ENCODE measurements at regions not wholly inside any gene's neighbourhood (a gene's known extent, or its start where the extent isn't known, plus 50 kb on each side); places are given as distances from the start of the nearest gene placed in this dataset.

GRCh38 chr17:70929226-70929625, 759.9 kb downstream of the KCNJ2 start:
- no peaks in the 10 kb centered on the region for H3K4me1 ChIP-seq (ENCODE audit: control insufficient read depth, extremely low read depth, insufficient read depth, low read length)
- intact Hi-C loops (cut with micrococcal nuclease): no loop called here
- H3K4me2 ChIP-seq (ENCODE audit: insufficient read depth, low read length): no peak overlapping the region
- no peaks in the 10 kb centered on the region for H3K9me1 ChIP-seq (replicated peaks; ENCODE audit: control insufficient read depth, extremely low read depth, insufficient read depth, low read length)
- no peaks in the 10 kb centered on the region for H3K36me3 ChIP-seq (ENCODE audit: control insufficient read depth in 2 of 2, extremely low read depth in 1 of 2, insufficient read depth in 2 of 2, low read length in 2 of 2)
- CTCF ChIA-PET: no interaction called here
- H3K79me2 ChIP-seq (ENCODE audit: control insufficient read depth, insufficient read depth, low read length): no peaks in the 10 kb centered on the region
- FAIRE-seq (no peak), DNase-seq (ENCODE audit: low read depth, low spot score) (no peak)
- H3K27ac ChIP-seq (ENCODE audit: insufficient read depth, low read depth, low read length): no peak overlapping the region
- H3K9me3 ChIP-seq (replicated peaks; ENCODE audit: control insufficient read depth, insufficient read depth, low read length): peaks cover 5% of the 10 kb centered on the region
- POLR2A ChIA-PET: no interaction called here
- TF ChIP-seq JUN (IDR thresholded peaks at IDR 0.05; ENCODE audit: borderline replicate concordance, insufficient read depth, insufficient read length, low read depth) (no peak), POLR2A (IDR thresholded peaks at IDR 0.05; ENCODE audit: low read depth, low read length) (no peak), MAX (IDR thresholded peaks at IDR 0.05; ENCODE audit: insufficient read depth, insufficient read length) (no peak), CTCF (IDR thresholded peaks at IDR 0.05; ENCODE audit: extremely low read depth in 1 of 2, insufficient read depth in 1 of 2, low read depth in 1 of 2, low read length in 2 of 2) (no peak), EZH2 (IDR thresholded peaks at IDR 0.05; ENCODE audit: borderline replicate concordance, low read depth, low read length, severe bottlenecking) (no peak)
- no peaks in the 10 kb centered on the region for H4K20me1 ChIP-seq (replicated peaks; ENCODE audit: control insufficient read depth, extremely low read depth, insufficient read depth, low read length)
- no peak overlapping the region for H2AFZ ChIP-seq (ENCODE audit: low read depth, low read length)
- H3K27me3 ChIP-seq (ENCODE audit: control insufficient read depth in 2 of 2, insufficient read depth in 2 of 2, low read length in 2 of 2): no peaks in the 10 kb centered on the region
- no peak overlapping the region for H3K4me3 ChIP-seq (replicated peaks in 1 of 3; ENCODE audit: insufficient read depth in 1 of 3, low read depth in 1 of 3, low read length in 3 of 3)
- dilution Hi-C loops (cut with MboI; ENCODE audit: extremely low pct_ligation_motif_present, low sequenced_read_pairs): no loop called here
- no peak overlapping the region for H3K9ac ChIP-seq (replicated peaks; ENCODE audit: extremely low read depth, insufficient read depth, low read length)
- no TSS peak for BruUV-seq (replicated peaks)

- intact Hi-C loops (cut with micrococcal nuclease) (no loop called here), dilution Hi-C loops (cut with MboI; ENCODE audit: extremely low pct_ligation_motif_present, low sequenced_read_pairs) (no loop called here)
- no peaks in the 10 kb centered on the region for H3K4me1 ChIP-seq (ENCODE audit: control insufficient read depth, extremely low read depth, insufficient read depth, low read length)
- ChIA-PET CTCF (no interaction called here), POLR2A (no interaction called here)
- H3K4me3 ChIP-seq (replicated peaks in 1 of 3; ENCODE audit: insufficient read depth in 1 of 3, low read depth in 1 of 3, low read length in 3 of 3): no peak overlapping the region
- no peak for TF ChIP-seq EZH2 (IDR thresholded peaks at IDR 0.05; ENCODE audit: borderline replicate concordance, low read depth, low read length, severe bottlenecking)
- TF ChIP-seq MAX (IDR thresholded peaks at IDR 0.05; ENCODE audit: insufficient read depth, insufficient read length): no peak
- no peak for TF ChIP-seq POLR2AphosphoS5 (IDR thresholded peaks at IDR 0.05; ENCODE audit: insufficient read depth, low read depth, low read length)
- TF ChIP-seq FOS (IDR thresholded peaks at IDR 0.05; ENCODE audit: borderline replicate concordance, insufficient read depth, low read length): no peak
- TF ChIP-seq MYC (IDR thresholded peaks at IDR 0.05; ENCODE audit: low read depth, low read length): no peak
- no peak for TF ChIP-seq JUN (IDR thresholded peaks at IDR 0.05; ENCODE audit: borderline replicate concordance, insufficient read depth, insufficient read length, low read depth)
- no peak for TF ChIP-seq POLR2A (IDR thresholded peaks at IDR 0.05; ENCODE audit: low read depth, low read length)
- TF ChIP-seq GATA2 (IDR thresholded peaks at IDR 0.05; ENCODE audit: insufficient read depth, insufficient read length, low read depth, low read length): no peak
- TF ChIP-seq CTCF (IDR thresholded peaks at IDR 0.05; ENCODE audit: extremely low read depth in 1 of 2, insufficient read depth in 1 of 2, low read depth in 1 of 2, low read length in 2 of 2): no peak
- no peak overlapping the region for H3K9ac ChIP-seq (replicated peaks; ENCODE audit: extremely low read depth, insufficient read depth, low read length)
- FAIRE-seq: no peak
- no peak for DNase-seq (ENCODE audit: low read depth, low spot score)
- H3K4me2 ChIP-seq (ENCODE audit: insufficient read depth, low read length): no peak overlapping the region
- no peak overlapping the region for H2AFZ ChIP-seq (ENCODE audit: low read depth, low read length)
- H4K20me1 ChIP-seq (replicated peaks; ENCODE audit: control insufficient read depth, extremely low read depth, insufficient read depth, low read length): no peaks in the 10 kb centered on the region
- H3K9me1 ChIP-seq (replicated peaks; ENCODE audit: control insufficient read depth, extremely low read depth, insufficient read depth, low read length): no peaks in the 10 kb centered on the region
- H3K9me3 ChIP-seq (replicated peaks; ENCODE audit: control insufficient read depth, insufficient read depth, low read length): peaks cover 4% of the 10 kb centered on the region
- H3K27ac ChIP-seq (ENCODE audit: insufficient read depth, low read depth, low read length): no peak overlapping the region
- no peaks in the 10 kb centered on the region for H3K27me3 ChIP-seq (ENCODE audit: control insufficient read depth in 2 of 2, insufficient read depth in 2 of 2, low read length in 2 of 2)
- BruUV-seq (replicated peaks): no TSS peak
- H3K79me2 ChIP-seq (ENCODE audit: control insufficient read depth, insufficient read depth, low read length): no peaks in the 10 kb centered on the region
- H3K36me3 ChIP-seq (ENCODE audit: control insufficient read depth in 2 of 2, extremely low read depth in 1 of 2, insufficient read depth in 2 of 2, low read length in 2 of 2): no peaks in the 10 kb centered on the region
Observed at GRCh38 chr17:70934231-70934630, 764.9 kb downstream of the KCNJ2 start.

Measured in endothelial cell of umbilical vein (primary cell).